Vagina (tissue), 2 donors: ENCODE measurements at regions not wholly inside any gene's neighbourhood (a gene's known extent, or its start where the extent isn't known, plus 50 kb on each side); places are given as distances from the start of the nearest gene placed in this dataset.

Source experiments
- DNase-seq, 2 donors: peaks; one replicate each; pipeline ENCODE4 v3.0.0-alpha.2; 2017; ENCODE audit errors: extremely low spot score in 2 of 2
- H3K27ac ChIP-seq: fragments of 200-600 bp; sonication (generic); one replicate; pipeline ENCODE4 v1.5.1; 2019
- H3K27me3 ChIP-seq: fragments of 200-600 bp; sonication (generic); one replicate; pipeline ENCODE4 v1.5.1; 2019
- H3K36me3 ChIP-seq, 2 donors: fragments of 200-600 bp; sonication (generic); one replicate each; pipeline ENCODE4 v1.5.1; 2017 to 2019
- H3K4me1 ChIP-seq: fragments of 200-600 bp; sonication (generic); one replicate; pipeline ENCODE4 v1.5.1; 2019
- H3K4me3 ChIP-seq, 2 donors: fragments of 200-600 bp; sonication (generic); 1 replicate in 1 of 2; 2 replicates in 1 of 2; pipeline ENCODE4 v1.5.1; 2016 to 2019
- H3K9me3 ChIP-seq: fragments of 200-600 bp; sonication (generic); one replicate; pipeline ENCODE4 v1.5.1; 2019
- POLR2A ChIP-seq, 2 donors: fragments of 450-650 bp; IDR thresholded peaks; one replicate each; pipeline ENCODE4 v1.6.1; 2017; ENCODE audit warnings: antibody characterized with exemption in 2 of 2, mild to moderate bottlenecking in 2 of 2, moderate library complexity in 2 of 2
- POLR2AphosphoS5 ChIP-seq, 2 donors: sonication (generic); formaldehyde crosslinking; IDR thresholded peaks; one replicate each; pipeline ENCODE4 v1.9.0; 2017; ENCODE audit warnings: antibody characterized with exemption in 2 of 2, mild to moderate bottlenecking in 2 of 2, low read depth in 1 of 2; ENCODE audit not compliant: insufficient read depth in 1 of 2
- intact Hi-C: fragments of 100-400 bp; cut with DNase I; formaldehyde crosslinking; loops from one replicate; pipeline ENCODE4 v1.15.1; 2023
- TF ChIP-seq, protein P1 (sequence below), 3 experiments: fragments of 450-650 bp in 2 of 3; fragments of 200-600 bp in 1 of 3; sonication (generic) in 1 of 3; IDR thresholded peaks; one replicate each; pipeline ENCODE4 v1.5.1; 2017 to 2019; ENCODE audit warnings: antibody characterized with exemption in 3 of 3, mild to moderate bottlenecking in 2 of 3, moderate library complexity in 2 of 3

DNA sequence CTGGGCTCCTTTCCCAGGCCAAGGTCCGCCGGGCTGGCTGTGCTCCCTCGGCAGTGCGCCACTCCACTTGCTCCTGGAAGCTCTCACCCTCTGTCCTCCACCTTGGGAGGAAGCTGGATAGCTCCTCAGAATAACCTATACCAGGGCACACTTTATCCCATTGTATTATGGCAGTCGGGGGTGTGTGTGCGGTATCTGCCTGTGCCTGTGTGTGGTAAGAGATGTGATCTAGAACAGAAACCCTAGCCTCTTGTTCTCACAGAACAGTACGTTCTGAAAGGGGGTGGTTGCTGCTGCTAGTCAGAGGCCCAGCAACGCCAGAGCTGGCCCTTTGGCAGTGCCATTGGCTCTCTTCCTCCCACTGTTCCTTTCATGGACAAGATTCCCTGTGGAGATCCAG, 168.4 kb downstream of the TBXT start:
- no peaks in the 10 kb centered on the region for H3K27me3 ChIP-seq
- intact Hi-C loops, result no loop called here
- no peaks in the 10 kb centered on the region for H3K4me1 ChIP-seq
- no peaks in the 10 kb centered on the region for H3K36me3 ChIP-seq
- H3K9me3 ChIP-seq, result no peaks in the 10 kb centered on the region
- TF ChIP-seq, protein P1, sequence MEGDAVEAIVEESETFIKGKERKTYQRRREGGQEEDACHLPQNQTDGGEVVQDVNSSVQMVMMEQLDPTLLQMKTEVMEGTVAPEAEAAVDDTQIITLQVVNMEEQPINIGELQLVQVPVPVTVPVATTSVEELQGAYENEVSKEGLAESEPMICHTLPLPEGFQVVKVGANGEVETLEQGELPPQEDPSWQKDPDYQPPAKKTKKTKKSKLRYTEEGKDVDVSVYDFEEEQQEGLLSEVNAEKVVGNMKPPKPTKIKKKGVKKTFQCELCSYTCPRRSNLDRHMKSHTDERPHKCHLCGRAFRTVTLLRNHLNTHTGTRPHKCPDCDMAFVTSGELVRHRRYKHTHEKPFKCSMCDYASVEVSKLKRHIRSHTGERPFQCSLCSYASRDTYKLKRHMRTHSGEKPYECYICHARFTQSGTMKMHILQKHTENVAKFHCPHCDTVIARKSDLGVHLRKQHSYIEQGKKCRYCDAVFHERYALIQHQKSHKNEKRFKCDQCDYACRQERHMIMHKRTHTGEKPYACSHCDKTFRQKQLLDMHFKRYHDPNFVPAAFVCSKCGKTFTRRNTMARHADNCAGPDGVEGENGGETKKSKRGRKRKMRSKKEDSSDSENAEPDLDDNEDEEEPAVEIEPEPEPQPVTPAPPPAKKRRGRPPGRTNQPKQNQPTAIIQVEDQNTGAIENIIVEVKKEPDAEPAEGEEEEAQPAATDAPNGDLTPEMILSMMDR (IDR thresholded peaks at IDR 0.05), result no peak
- TF ChIP-seq POLR2A (IDR thresholded peaks at IDR 0.05), result no peak
- no peak for TF ChIP-seq POLR2AphosphoS5 (IDR thresholded peaks at IDR 0.05; ENCODE audit: insufficient read depth in 1 of 2, low read depth in 1 of 2)
- H3K27ac ChIP-seq, result no peak overlapping the region
- no peak overlapping the region for H3K4me3 ChIP-seq
- DNase-seq, result no peak

DNA sequence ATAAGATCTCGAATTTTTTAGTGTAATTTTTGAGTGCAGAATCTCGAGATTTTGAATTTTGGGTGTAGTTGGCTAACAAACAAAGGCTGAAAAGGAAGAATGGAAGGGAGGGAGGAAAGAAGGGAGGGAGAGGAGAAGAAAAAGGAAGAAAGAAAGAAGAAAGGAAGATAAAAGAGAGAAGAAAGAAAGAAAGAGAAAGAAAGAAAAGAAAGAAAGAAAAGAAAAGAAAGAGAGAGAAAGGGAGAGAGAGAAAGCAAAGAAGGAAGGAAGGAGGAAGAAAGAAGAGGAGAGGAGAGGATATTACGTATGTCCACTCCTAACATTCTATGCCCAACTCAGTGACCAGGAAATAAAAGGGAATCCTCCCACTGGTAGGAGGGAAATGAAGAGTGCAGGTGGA, 169.6 kb downstream of the TBXT start:
- DNase-seq, result no peak
- intact Hi-C loops, result no loop called here
- Histone ChIP-seq H3K9me3 (no peaks in the 10 kb centered on the region), H3K4me1 (no peaks in the 10 kb centered on the region), H3K4me3 (no peak overlapping the region), H3K36me3 (no peaks in the 10 kb centered on the region), H3K27ac (no peak overlapping the region), H3K27me3 (no peaks in the 10 kb centered on the region)
- TF ChIP-seq, protein P1 (IDR thresholded peaks at IDR 0.05), result no peak
- TF ChIP-seq POLR2A (IDR thresholded peaks at IDR 0.05) (no peak), POLR2AphosphoS5 (IDR thresholded peaks at IDR 0.05; ENCODE audit: insufficient read depth in 1 of 2, low read depth in 1 of 2) (no peak)

DNA sequence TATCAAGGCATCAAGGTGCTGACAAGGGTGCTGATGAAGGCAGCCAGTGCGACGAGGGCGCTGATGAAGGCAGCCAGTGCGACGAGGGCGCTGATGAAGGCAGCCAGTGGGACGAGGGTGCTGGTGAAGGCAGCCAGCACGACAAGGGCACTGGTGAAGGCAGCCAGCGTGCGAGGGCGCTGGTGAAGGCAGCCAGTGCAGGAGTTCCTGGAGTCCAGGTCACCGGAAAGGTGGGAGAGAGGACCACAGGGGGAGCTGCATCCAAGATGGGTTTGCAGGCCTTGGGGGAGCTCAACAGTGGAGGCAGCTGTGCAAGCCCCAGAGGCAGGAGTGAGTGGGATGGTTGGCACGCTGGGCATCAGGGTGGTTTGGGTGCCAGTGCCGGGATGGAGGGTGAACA, 176.3 kb downstream of the TBXT start:
- no peak overlapping the region for H3K4me3 ChIP-seq
- no peak overlapping the region for H3K27ac ChIP-seq
- no peak for DNase-seq
- intact Hi-C loops, result no loop called here
- H3K4me1 ChIP-seq, result peaks cover 16% of the 10 kb centered on the region
- H3K9me3 ChIP-seq, result no peaks in the 10 kb centered on the region
- H3K27me3 ChIP-seq, result no peaks in the 10 kb centered on the region
- TF ChIP-seq POLR2A (IDR thresholded peaks at IDR 0.05), result no peak
- TF ChIP-seq POLR2AphosphoS5 (IDR thresholded peaks at IDR 0.05; ENCODE audit: insufficient read depth in 1 of 2, low read depth in 1 of 2), result no peak
- TF ChIP-seq, protein P1 (IDR thresholded peaks at IDR 0.05), result no peak
- no peaks in the 10 kb centered on the region for H3K36me3 ChIP-seq

DNA sequence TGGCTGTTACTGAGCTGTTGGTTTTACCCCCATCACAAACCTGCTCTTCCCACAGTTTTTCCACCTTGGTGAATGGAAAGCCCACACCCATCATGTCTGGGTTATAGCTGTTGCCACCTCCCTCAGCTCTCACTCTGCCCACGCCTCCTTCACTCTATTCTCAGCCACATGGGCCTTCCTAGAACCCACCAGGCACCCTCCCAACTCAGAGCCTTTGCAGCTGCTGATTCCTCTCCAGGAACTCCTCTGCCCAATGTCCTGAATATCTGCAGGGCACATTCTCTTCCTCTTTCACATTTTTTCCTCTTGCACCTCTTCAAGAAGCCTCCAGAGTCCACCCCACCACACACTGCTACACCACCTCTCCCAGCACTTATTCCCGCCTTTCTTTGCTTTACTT, 177.4 kb downstream of the TBXT start:
- Histone ChIP-seq H3K27ac (no peak overlapping the region), H3K36me3 (no peaks in the 10 kb centered on the region), H3K4me3 (no peak overlapping the region), H3K27me3 (no peaks in the 10 kb centered on the region), H3K9me3 (no peaks in the 10 kb centered on the region), H3K4me1 (peaks cover 16% of the 10 kb centered on the region)
- DNase-seq, result peak in 1 of 2 donors; percentile 65
- TF ChIP-seq POLR2A (IDR thresholded peaks at IDR 0.05) (no peak), POLR2AphosphoS5 (IDR thresholded peaks at IDR 0.05; ENCODE audit: insufficient read depth in 1 of 2, low read depth in 1 of 2) (no peak)
- TF ChIP-seq, protein P1 (IDR thresholded peaks at IDR 0.05), result no peak
- intact Hi-C loops, result no loop called here

DNA sequence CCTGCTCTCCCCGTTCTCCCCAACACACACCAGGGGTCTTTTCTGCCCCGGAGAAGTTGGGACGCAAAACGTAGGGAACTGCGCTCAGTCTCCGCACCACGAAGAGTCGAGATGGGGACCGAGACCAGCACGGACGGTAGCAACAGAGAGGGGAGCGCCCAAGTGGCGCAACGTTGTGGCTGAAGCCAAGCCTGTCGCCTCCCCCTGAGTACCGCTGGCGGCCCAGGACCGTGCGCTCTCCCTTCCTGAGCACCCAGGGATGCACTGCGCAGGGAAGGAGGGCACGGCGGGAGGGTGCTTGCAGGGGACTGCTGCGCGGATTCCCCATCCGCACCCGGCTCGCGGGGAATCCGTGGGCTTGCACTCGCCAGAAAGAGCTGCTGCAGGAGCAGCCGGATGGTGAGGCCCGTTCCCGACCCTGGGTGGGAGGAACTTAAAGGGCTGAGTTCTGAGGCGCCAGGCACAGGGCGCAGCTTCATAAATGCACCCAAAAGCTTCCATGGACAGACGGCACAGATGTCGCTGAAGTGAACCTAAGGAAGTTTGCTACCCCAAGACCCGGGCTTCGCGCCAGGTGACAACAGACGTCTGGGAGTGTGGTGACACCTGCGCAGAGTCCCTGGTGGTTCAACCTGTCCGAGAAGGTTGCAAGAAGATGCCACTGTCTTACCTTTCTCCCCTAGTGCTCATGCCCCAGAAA, 178.7 kb downstream of the TBXT start:
- H3K27ac ChIP-seq, result no peak overlapping the region

More for the DNA sequence above, 178.7 kb downstream of the TBXT start:
- H3K36me3 ChIP-seq, result no peaks in the 10 kb centered on the region
- no peaks in the 10 kb centered on the region for H3K27me3 ChIP-seq
- H3K9me3 ChIP-seq, result no peaks in the 10 kb centered on the region
- peak overlapping the region; percentile 35 to 44 for H3K4me3 ChIP-seq
- TF ChIP-seq, protein P1 (IDR thresholded peaks at IDR 0.05), result no peak
- no peak for TF ChIP-seq POLR2AphosphoS5 (IDR thresholded peaks at IDR 0.05; ENCODE audit: insufficient read depth in 1 of 2, low read depth in 1 of 2)
- no peak for TF ChIP-seq POLR2A (IDR thresholded peaks at IDR 0.05)
- peaks cover 16% of the 10 kb centered on the region for H3K4me1 ChIP-seq
- intact Hi-C loops, result no loop called here
- peak in 1 of 2 donors; percentile 83 for DNase-seq
